ENCODE measurements at regions not wholly inside any gene's neighbourhood (a gene's known extent, or its start where the extent isn't known, plus 50 kb on each side); places are given as distances from the start of the nearest gene placed in this dataset.
A peak's percentile ranks its signal among the peaks of the same experiment; 100 is the strongest.
"Not testable (repeated sequence)": the region's sequence is repeated elsewhere in the genome, so short reads cannot be mapped to it uniquely, and the experiment has no call there.

DNA sequence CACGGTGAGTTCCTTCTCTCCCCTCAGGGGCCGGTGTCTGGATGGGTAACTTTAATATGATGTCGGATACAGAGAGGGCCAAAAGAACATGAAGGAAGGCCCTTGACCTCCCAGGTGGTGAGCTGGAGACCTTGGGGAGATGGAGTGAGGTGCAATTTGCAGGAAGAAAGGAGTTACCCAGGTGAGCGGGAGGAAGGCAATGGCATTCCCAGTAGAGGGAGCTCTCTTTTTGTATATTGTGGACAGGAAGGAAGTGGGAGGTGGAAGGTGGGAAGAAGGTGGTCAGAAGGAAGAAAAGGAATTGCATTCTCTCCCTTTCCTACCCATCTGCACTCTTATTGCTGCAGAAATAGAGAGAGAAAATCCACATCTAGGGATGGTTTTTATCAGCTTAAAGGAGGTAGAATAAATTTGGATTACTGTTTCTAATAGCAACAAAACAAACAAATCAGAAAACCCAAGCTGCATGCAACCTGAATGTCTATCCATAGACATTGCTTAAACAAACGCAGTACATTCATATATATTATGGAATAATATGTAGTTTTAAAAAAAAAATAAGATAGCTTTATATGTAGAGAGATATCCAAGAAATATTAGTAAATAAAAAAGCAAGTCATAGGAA, 169.0 kb upstream of the TSC22D2 start:
- no peak for DNase-seq

DNA sequence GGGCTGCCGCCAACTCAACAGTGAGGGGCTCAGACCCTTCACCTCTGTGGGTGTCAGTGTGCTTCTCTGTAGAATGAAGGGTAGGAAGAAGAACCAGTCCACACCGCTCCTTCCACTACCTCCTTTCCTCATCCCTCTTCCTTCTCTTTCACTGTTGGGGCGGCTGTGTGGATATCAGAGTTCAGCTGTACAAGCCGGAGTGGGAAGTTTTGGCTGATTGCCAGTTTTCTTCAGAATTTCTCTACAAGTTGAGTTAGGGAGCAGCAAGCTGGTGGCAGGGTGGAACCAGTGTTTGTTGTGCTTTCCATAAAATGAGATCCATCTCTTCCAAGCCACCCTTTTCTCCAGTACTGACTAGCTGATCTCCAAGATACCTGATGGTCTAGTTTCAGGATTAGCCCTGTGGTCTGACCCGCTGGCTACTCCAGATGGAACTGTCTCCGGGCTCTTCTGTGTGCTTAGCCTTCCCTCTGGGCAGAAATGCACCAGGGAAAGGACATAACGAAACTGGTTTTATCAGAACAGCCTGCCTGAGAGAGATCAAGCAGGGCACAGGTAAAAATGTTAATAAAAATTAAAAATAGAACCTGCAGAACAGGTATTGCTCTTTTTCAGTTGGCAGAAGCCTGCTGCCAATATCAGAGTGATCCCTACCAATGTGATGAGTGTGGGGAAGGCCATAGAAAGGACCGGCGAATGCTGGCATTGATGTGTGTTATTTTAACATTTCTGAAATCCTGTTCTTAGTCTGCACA, 169.9 kb upstream of the TSC22D2 start:
- no peak for DNase-seq

DNA sequence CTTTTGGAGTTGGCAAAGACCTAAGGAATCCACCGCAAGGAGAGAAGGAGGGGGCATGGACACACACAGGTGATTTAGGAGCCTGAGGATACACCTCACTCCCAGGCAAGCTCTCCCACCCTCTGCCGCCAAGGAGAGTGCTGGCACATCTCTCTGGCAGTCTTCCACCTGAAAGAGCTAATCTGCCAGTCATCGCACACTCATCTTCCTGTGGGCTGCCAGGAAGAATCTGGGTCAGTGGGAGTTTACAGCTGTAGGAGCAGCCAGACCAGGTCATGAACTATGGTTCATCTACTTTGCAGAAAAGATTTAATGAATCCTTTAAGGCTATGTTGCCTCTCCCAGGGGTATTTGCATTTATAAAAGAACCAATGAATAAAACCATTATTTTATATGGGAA, 170.6 kb upstream of the TSC22D2 start:
- DNase-seq: no peak

DNA sequence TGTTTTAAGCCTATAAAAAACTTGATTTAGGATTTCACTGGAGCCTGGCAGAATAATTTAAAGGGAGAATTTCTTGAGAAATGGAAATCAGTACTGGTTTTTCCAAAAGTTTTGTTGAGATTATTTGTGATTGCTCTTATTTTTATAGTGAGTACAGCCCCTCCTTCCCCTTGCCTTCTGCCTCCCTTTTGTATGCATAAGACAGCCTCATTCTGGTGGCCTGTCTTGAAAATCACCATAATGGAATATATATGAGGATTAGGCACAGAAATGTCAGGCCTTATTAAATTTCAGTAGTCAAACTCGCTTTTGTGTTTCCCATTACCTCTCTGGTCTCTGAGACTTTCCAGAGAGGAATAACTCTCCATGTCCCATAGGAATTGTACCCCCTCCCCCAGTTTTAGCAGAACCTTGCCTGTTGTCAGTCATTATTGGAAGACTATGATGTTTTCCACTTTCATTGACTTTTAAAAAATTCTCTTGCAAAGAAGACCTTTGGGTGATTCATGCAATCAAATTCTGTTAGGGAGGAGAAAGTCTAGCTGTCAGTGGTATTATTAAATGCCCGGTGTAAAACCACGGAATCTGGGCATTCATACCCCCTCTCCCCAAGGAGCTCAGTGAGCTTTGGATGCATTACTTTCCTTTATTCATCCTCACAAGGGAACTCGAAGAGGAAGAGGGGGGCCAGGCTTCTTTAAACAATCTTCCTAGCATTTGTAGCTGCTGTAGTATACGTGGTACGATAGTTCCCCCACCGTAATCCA, 171.6 kb upstream of the TSC22D2 start:
- no peak for DNase-seq

DNA sequence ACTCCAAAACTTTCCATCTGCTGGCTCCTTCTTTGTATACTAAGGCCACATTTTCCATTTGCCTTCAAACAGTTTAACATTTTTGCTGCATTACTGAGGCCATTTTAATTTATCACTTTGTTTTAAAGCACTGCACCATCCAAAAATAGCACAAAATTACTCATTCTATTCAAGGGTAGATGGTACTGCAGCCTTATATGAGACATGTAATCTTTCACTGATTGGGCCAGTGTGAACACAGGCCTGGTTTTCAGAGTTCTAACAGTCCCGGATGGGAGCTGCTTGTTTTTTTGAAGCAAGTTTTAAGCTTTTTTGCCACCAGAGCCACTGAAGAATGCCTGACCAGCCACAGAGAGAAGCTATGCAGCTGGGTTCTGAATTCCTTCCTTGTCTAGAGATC, 172.3 kb upstream of the TSC22D2 start:
- no peak for DNase-seq

DNA sequence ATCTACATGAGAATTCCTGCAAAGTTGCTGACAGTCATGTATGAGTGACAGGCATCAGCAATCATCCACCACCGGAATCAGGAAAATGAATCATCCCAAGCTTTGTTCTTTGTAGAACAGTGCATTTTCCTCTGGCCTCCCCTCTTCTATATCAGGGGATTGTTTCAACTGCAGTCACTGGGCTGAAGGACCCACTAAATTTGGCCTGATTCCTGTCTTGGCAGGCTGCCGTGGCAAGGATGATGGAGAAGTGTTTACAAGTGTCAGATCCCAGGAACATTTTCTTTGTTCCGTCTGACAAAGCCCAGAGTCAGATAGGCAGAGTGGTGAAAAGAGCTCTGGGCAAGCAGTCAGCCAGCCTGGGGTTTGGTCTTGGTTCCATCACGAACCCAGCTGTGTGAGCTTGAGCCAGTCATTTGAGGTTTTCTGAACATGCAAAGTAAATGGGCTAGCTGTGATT, 175.1 kb upstream of the TSC22D2 start:
- DNase-seq: no peak

DNA sequence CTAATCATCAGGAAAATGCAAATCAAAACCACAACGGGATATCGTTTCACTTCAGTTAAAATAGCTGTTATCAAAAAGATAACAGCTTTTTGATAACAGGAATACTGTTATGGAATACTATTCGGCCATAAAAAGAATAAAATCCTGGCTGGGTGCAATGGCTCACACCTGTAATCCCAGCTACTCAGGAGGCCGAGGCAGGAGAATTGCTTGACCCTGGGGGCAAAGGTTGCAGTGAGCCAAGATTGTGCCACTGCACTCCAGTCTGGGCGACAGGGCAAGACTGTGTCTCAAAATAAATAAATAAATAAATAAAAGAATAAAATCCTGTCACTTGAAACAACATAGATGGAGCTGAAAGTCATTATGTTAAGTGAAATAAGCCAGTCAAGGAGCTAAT, 178.1 kb upstream of the TSC22D2 start:
- DNase-seq: no peak

DNA sequence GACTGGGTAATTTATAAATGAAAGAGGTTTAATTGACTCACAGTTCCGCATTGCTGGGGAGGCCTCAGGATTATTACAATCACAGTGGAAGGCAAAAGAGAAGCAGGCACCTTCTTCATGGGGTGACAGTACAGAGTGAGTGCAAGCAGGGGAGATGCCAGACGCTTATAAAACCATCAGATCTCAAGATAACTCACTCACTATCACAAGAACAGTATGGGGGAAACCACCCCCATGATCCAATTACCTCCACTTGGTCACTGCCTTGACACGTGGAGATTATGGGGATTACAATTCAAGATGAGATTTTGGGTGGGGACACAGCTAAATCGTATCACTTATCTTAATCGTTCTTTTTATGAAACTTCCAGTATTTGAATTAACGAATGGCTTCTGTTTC, 179.5 kb upstream of the TSC22D2 start:
- not testable (repeated sequence) for DNase-seq

DNA sequence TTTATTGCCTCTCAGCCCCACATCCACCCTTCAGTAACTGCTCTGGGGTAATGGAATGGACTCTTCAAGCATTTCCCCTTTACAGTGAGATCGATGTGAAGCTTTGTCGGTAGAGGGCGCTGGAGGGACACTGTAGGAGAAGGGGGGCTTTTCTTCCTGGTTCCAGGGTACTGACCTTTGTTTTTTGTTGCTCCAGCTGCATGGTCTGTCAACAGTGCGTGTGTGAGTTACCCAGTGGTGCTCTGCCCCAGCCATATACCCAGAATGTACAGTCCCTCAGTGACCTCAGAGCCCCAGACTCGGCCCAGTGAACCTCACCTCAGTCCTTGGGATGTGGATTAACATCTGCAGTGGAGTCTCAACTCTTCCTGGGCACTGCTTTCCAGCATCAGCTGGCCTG, 180.3 kb upstream of the TSC22D2 start:
- peak; percentile 56 for DNase-seq

DNA sequence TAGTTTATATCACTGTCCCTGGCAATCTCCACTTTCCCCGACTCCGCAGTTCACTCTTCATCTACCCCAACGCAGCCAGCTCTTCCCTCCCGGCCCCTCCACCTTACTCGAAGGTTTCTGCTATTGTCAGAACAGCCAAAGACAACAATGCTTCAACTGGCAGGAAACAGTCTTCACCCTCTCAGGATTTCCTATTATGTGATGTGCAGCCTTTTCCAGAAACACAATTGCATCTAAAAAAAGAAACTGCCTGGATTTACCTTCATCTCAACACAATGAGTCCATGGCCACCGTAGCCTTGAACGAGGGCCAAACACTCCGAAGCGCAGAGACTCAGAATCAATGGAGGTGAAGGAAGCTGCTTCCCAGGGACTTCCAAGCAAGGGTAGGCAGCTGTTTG, 182.1 kb upstream of the TSC22D2 start:
- no peak for DNase-seq

DNA sequence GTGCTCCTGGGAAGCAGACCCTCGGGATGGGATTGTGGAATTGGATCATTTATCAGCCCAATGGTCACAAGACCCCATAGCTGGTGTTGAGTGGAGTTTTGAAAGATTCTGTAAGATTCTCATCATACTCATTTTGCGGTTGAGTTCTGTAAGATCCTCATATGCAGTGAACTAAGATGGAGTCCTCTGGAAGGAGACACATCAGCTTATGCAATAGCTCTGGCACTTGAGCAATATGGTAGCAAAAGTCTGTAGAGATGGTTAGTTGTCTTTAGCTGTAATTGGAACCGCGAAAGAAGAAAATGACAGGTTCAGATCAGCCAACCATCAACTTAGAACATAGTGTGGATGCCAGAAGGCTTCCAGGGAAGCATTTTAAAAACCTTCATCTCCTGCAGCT, 184.5 kb upstream of the TSC22D2 start:
- DNase-seq: no peak

DNA sequence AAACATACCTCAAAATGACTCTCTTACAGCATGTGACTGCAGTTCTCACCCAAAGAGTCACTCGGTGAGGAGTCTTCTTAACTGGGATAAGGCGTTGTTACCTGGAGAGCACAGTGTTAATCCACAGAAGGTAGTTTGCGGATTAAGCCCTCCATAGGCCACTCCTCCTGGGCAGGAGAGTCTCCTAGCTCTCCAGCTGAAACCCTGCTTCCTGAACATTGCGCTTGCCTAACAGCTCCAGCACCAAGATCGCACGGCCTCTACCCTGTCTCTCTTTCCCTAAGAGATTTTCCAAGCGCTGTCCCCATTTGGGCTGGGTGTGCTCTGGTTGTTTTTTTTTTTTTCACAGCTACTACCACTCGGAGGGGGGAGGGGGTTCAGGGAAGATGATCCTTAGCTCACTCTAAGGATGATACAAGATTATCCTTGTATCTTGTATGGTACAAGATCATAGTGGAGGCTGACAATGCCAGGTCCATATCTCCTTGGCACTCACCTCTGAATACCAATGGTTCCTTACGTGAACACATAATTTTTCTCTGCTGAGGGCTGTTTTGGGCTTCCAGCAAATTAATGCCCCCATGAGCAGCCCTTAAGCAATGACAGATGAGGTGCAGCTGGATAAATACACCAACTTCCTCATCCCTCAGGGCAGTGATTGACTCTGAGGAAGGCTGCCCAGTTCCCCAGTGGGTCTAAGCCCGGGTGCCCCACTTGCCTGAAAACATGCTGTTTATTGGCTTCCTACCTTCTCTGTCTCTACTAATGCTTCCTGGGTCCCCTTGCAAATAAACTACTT, 185.2 kb upstream of the TSC22D2 start:
- DNase-seq: no peak

DNA sequence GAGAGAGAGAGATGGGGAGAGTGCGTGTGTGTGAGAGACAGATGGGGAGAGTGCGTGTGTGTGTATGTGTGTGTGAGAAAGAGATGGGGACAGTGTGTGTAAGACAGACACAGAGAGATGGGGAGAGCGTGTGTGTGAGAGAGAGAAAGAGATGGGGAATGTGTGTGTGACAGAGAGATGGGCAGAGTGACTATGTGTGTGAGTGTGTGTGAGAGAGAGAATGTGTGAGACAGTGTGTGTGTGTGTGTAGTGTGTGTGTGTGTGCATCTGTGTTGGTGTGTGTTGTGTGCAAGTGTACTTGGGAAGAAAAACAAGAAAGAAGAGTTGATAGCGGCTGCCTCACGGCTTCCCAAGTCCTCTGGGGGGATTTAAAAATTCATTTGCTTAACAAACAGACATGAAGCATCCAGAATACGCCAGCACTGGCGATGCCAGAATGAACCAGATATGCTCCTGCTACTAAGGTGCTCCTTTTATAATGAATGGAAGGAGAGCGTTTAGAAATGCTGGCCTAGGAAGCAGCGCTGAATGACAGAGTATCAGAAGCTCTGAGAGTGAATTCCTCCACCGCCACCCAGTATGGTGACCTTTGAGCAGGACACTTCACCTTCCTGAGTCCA, 186.1 kb upstream of the TSC22D2 start:
- DNase-seq: no peak

DNA sequence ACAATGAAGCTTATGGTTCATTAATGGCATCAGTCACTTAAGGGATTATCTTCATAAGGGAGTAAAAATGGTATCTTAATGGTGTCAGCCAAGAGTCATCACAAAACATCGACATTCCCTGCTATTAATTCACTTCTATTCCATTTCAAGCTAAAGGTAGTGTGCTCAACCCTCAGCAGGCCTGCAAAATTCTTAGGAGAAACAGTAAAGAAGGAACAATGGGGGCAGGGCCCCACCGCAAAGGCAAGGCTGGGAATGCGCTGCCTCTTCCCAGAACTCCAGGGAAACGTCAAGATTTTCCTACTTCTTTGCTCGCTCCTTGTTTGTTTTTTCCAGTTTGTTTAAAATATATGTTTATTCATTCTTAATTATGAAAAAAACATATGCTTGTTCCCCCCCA, 187.3 kb upstream of the TSC22D2 start:
- DNase-seq: no peak

DNA sequence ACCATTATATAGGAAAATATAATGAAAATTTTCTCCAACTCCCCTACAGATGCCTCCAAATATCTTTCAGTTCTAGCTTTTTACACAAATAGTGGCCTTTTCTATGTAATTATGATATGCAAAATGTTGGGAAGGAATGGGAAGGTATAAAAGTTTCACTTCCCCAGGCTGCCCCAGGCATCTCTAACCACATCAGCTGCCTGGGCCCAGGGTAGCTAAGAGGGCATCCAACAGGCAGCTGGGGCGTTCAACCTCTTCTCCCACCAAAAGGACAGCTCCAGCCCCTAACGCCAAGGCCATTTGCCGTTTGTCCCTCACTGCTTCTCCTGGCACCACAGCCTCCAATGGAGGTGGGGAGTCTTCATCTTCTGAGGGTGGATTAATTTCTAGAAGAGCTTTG, 188.1 kb upstream of the TSC22D2 start:
- no peak for DNase-seq

DNA sequence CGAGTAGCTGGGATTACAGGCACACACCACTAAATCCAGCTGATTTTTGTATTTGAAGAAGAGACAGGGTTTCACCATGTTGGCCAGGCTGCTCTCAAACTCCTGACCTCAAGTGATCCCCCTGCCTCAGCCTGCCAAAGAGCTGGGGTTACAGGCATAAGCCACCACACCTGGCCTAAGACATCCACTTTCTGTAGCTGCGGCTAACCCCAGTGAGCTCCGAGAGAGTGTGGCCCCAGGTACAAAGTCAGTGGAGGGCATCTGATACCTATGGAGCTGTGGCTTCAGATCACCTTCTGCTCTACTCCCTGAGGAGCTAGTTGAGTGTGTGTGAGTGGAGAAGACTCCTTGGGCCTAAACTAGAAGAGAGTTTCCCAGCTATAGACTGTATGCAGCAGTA, 189.3 kb upstream of the TSC22D2 start:
- no peak for DNase-seq

DNA sequence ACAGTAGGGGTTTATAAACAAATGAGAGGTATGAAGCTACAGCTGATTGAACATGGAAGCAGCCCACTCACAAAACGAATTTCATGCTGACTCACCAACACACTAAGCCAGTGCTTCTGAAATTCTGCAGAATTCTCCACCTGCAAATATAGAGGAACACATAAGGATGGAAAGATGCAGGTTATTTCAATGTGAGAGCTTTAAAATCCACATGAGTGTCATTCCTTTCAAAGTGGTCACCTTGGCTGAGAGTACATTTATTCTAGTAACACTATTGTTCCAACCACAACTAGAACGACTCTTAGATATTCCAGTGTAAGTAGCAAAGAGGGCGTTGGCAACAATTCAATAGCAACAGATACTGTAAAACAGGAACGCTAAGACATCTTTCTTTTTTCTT, 189.9 kb upstream of the TSC22D2 start:
- DNase-seq: no peak

DNA sequence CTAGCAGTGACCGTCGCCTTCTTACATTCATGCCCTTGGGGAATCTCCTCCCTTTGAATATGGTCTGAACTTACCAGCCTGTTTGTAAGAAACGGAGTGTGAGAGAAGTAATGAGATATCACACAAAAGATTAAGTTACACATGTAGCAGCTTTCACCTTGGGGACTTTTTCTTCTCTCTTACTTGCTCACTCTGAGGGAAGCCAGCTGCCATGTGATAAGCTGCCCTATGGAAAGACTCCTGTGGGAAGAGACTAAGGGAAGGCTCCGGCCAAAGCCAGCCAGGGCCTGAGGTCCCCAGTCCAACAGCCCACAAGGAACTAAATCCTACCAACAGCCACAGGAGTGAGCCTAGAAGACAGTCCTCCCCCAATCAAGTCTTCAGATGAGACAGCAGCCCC, 190.4 kb upstream of the TSC22D2 start:
- DNase-seq: no peak

DNA sequence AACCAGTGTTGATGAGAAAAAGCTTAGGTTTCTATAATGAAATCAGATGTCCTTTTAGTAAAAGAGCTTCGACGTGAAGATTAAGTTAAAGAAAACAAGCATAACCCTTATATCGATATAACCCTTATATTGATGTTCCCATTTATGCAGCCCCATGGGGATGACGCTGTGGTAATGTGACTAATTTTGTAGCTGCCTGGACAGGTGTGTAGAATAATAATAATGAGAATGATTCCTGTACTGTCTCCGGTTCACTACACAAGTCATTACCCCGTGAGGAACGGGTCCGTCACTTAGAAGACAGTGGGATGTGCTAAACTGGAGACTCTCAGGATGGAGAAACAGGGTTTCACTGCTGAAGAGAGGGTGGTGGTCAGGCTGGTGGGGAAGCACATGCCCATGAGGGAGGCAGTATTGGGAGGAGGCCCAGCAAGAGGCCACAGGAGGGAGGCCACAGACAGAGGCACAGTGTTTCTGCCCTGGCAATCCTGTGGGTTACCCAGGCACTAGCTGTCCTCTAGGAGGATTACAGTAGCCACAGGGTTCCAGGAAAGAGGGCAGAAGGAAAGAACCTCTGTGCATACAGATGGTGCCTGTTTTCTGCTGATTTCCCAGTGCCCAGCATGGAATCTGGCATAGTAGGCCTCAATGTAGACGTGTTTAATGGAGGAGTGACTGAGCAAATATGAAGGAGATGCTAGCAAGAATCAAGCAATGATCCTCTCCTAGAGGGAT, 191.1 kb upstream of the TSC22D2 start:
- no peak for DNase-seq

DNA sequence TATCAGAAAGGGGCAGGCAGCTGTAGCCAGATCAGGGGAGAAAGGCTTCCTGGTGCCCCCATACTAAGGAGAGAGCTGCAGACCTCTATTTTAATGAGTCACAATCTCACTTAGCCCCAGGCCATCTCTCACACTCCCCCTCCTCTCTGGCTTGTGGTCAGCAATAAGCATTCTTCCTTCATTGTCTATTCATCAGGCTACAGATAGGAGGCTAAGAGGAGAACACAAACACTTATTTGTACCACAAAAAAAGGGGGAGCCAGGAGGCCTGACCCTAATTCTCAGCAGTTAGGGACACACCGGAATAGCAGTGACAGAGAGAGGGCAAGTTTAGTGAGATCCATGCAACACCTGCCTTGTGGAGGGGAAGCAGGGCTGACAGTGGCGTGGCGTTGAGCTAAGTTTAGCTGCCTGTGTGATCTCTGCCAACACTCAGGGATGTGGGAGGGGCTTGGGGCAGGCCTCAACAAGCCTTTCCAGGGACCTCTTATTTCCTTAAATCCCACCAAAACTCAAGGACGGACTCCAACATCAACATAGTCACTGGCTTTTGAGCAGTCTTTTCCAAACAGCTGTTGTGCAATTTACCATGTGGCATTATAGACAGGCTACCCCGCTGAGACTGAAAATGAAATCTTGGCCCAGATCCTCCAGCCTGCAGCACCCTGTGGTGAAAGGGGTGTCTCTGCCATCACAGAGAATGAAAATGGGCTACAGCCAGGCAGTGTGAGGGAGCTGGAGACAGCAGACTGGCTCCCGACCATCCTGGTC, 191.9 kb upstream of the TSC22D2 start:
- no peak for DNase-seq

DNA sequence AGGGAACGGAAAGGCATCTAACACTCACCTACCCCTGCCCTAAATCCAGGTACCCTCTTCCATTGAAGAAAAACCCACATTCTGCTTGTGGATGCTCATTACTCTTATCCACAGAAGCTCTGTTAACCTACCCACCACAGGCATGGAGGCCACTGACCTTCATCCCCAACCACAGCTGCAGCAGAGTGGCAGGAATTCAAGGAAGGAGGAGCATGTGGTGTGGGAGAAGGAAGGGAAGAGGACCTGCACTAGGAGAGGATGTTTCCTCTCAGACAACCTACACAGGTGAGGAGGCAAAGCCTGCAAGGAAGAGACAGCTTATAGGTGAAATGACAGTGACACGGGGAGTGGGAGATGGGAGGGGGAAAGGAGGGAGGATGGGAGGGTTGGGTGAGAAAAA, 192.5 kb upstream of the TSC22D2 start:
- DNase-seq: no peak

Data from stimulated activated CD4-positive, alpha-beta T cell treated with anti-CD3 and anti-CD28 coated beads, Interleukin-15, amount 100 ng/mL, for 24 hours (primary cell).